GM23338 (cell line): ENCODE measurements at regions not wholly inside any gene's neighbourhood (a gene's known extent, or its start where the extent isn't known, plus 50 kb on each side); places are given as distances from the start of the nearest gene placed in this dataset.

ENCODE experiments used
- ATAC-seq: fragments of 200-7000 bp; cut with Tn5 transposase; 3 replicates; pipeline ENCODE4 v1.9.1; 2020
- DNase-seq: peaks from one replicate; pipeline ENCODE4 v3.0.0-alpha.2; 2015; ENCODE audit warnings: low spot score
- H2AFZ ChIP-seq: fragments of 200-600 bp; sonication (generic); 2 replicates; pipeline ENCODE4 v1.8.0; 2016; ENCODE audit warnings: antibody characterized with exemption, mild to moderate bottlenecking, moderate library complexity
- H3F3A ChIP-seq: fragments of 200-600 bp; sonication (generic); replicated peaks from 2 replicates; pipeline ENCODE4 v1.8.0; 2017; ENCODE audit warnings: antibody characterized with exemption, mixed run types, low read depth
- H3K27ac ChIP-seq: fragments of 200-600 bp; sonication (generic); 2 replicates; pipeline ENCODE4 v1.6.1; 2016; ENCODE audit warnings: low read depth
- H3K27me3 ChIP-seq: fragments of 200-600 bp; sonication (generic); 2 replicates; pipeline ENCODE4 v1.8.0; 2016; ENCODE audit warnings: mild to moderate bottlenecking, mixed run types, moderate library complexity; ENCODE audit not compliant: insufficient read depth
- H3K36me3 ChIP-seq: fragments of 200-600 bp; sonication (generic); 2 replicates; pipeline ENCODE4 v1.8.0; 2016; ENCODE audit warnings: mild to moderate bottlenecking; ENCODE audit not compliant: insufficient read depth
- H3K4me1 ChIP-seq: fragments of 200-600 bp; sonication (generic); 2 replicates; pipeline ENCODE4 v1.8.0; 2016; ENCODE audit warnings: mild to moderate bottlenecking, moderate library complexity; ENCODE audit not compliant: insufficient read depth
- H3K4me2 ChIP-seq: fragments of 200-600 bp; sonication (generic); 2 replicates; pipeline ENCODE4 v1.7.1; 2017; ENCODE audit warnings: mixed run types
- H3K4me3 ChIP-seq: fragments of 200-600 bp; sonication (generic); 2 replicates; pipeline ENCODE4 v1.6.1; 2016; ENCODE audit warnings: mixed run types
- H3K79me2 ChIP-seq: fragments of 200-600 bp; sonication (generic); replicated peaks from 2 replicates; pipeline ENCODE4 v1.8.0; 2017; ENCODE audit warnings: mild to moderate bottlenecking; ENCODE audit not compliant: insufficient read depth
- H3K9me2 ChIP-seq: fragments of 200-600 bp; sonication (generic); 2 replicates; pipeline ENCODE4 v1.8.0; 2017; ENCODE audit not compliant: insufficient read depth
- H4K20me1 ChIP-seq: fragments of 200-600 bp; sonication (generic); replicated peaks from 2 replicates; pipeline ENCODE4 v1.8.0; 2017; ENCODE audit warnings: mild to moderate bottlenecking; ENCODE audit not compliant: insufficient read depth
- H3K27ac Mint-ChIP-seq: 2 replicates; pipeline ENCODE4 v1.8.0; 2020; ENCODE audit warnings: inconsistent platforms, mild to moderate bottlenecking, moderate library complexity, mixed read lengths
- H3K27me3 Mint-ChIP-seq: 3 replicates; pipeline ENCODE4 v1.8.0; 2022; ENCODE audit warnings: low read depth, mild to moderate bottlenecking, moderate library complexity, mixed read lengths, inconsistent platforms; ENCODE audit not compliant: insufficient read depth, poor library complexity
- H3K36me3 Mint-ChIP-seq: 3 replicates; pipeline ENCODE4 v1.8.0; 2021; ENCODE audit warnings: low read depth, mild to moderate bottlenecking, inconsistent platforms, moderate library complexity, mixed read lengths
- H3K4me1 Mint-ChIP-seq: 3 replicates; pipeline ENCODE4 v1.8.0; 2020; ENCODE audit warnings: mild to moderate bottlenecking, inconsistent platforms, mixed read lengths
- H3K4me3 Mint-ChIP-seq: 3 replicates; pipeline ENCODE4 v1.8.0; 2021; ENCODE audit warnings: moderate library complexity, mild to moderate bottlenecking, inconsistent platforms, mixed read lengths
- H3K9me3 Mint-ChIP-seq: 3 replicates; pipeline ENCODE4 v1.8.0; 2020; ENCODE audit warnings: moderate library complexity, mild to moderate bottlenecking, inconsistent platforms, mixed read lengths
- CREB1 ChIP-seq: fragments of 250-450 bp; sonication (Bioruptor Pico); IDR thresholded peaks from 2 replicates; pipeline ENCODE4 v1.5.0; 2020; ENCODE audit warnings: low read depth, mild to moderate bottlenecking, moderate library complexity
- EZH2 ChIP-seq: fragments of 200-600 bp; sonication (generic); IDR thresholded peaks from one replicate; pipeline ENCODE4 v1.8.0; 2017; ENCODE audit warnings: antibody characterized with exemption, mild to moderate bottlenecking, low read depth; ENCODE audit not compliant: unreplicated experiment
- EZH2phosphoT487 ChIP-seq: fragments of 200-600 bp; sonication (generic); IDR thresholded peaks from one replicate; pipeline ENCODE4 v1.8.1; 2018; ENCODE audit warnings: antibody characterized with exemption; ENCODE audit not compliant: unreplicated experiment
- JUNB ChIP-seq: IDR thresholded peaks from one replicate; pipeline ENCODE4 v1.6.1; 2016; ENCODE audit warnings: antibody characterized with exemption; ENCODE audit not compliant: unreplicated experiment
- NANOG ChIP-seq: IDR thresholded peaks from 2 replicates; pipeline ENCODE4 v1.6.1; 2016; ENCODE audit warnings: antibody characterized with exemption, borderline replicate concordance
- POLR2AphosphoS5 ChIP-seq: IDR thresholded peaks from 2 replicates; pipeline ENCODE4 v1.6.1; 2016; ENCODE audit warnings: antibody characterized with exemption, low read depth
- REST ChIP-seq: IDR thresholded peaks from one replicate; pipeline ENCODE4 v1.6.1; 2018; ENCODE audit warnings: antibody characterized with exemption; ENCODE audit not compliant: unreplicated experiment
- STAT1 ChIP-seq: IDR thresholded peaks from one replicate; pipeline ENCODE4 v1.6.1; 2016; ENCODE audit warnings: antibody characterized with exemption; ENCODE audit not compliant: unreplicated experiment
- ZNF114 ChIP-seq: fragments of 250-450 bp; sonication (Bioruptor Pico); IDR thresholded peaks from 2 replicates; pipeline ENCODE4 v1.5.0; 2020; ENCODE audit warnings: mild to moderate bottlenecking, moderate library complexity
- ZNF331 ChIP-seq: fragments of 250-450 bp; sonication (Bioruptor Pico); IDR thresholded peaks from 2 replicates; pipeline ENCODE4 v1.5.0; 2020; ENCODE audit warnings: low read depth, mild to moderate bottlenecking, moderate library complexity
- TF ChIP-seq, protein P1 (sequence below): fragments of 250-450 bp; sonication (Bioruptor Pico); IDR thresholded peaks from 2 replicates; pipeline ENCODE4 v1.5.0; 2020; ENCODE audit warnings: mild to moderate bottlenecking, moderate library complexity
- TF ChIP-seq, protein P2 (sequence below): IDR thresholded peaks from 2 replicates; pipeline ENCODE4 v1.6.1; 2016; ENCODE audit warnings: antibody characterized with exemption

GRCh38 chr9:135001526-135001925 is 83.8 kb upstream of the FCN1 start (continued):
- no peak for TF ChIP-seq EZH2phosphoT487
- no peak for TF ChIP-seq ZNF114 (CRISPR knock-in tag)
- TF ChIP-seq ZNF331 (CRISPR knock-in tag) = no peak
- TF ChIP-seq STAT1 = no peak
- TF ChIP-seq, protein P1, sequence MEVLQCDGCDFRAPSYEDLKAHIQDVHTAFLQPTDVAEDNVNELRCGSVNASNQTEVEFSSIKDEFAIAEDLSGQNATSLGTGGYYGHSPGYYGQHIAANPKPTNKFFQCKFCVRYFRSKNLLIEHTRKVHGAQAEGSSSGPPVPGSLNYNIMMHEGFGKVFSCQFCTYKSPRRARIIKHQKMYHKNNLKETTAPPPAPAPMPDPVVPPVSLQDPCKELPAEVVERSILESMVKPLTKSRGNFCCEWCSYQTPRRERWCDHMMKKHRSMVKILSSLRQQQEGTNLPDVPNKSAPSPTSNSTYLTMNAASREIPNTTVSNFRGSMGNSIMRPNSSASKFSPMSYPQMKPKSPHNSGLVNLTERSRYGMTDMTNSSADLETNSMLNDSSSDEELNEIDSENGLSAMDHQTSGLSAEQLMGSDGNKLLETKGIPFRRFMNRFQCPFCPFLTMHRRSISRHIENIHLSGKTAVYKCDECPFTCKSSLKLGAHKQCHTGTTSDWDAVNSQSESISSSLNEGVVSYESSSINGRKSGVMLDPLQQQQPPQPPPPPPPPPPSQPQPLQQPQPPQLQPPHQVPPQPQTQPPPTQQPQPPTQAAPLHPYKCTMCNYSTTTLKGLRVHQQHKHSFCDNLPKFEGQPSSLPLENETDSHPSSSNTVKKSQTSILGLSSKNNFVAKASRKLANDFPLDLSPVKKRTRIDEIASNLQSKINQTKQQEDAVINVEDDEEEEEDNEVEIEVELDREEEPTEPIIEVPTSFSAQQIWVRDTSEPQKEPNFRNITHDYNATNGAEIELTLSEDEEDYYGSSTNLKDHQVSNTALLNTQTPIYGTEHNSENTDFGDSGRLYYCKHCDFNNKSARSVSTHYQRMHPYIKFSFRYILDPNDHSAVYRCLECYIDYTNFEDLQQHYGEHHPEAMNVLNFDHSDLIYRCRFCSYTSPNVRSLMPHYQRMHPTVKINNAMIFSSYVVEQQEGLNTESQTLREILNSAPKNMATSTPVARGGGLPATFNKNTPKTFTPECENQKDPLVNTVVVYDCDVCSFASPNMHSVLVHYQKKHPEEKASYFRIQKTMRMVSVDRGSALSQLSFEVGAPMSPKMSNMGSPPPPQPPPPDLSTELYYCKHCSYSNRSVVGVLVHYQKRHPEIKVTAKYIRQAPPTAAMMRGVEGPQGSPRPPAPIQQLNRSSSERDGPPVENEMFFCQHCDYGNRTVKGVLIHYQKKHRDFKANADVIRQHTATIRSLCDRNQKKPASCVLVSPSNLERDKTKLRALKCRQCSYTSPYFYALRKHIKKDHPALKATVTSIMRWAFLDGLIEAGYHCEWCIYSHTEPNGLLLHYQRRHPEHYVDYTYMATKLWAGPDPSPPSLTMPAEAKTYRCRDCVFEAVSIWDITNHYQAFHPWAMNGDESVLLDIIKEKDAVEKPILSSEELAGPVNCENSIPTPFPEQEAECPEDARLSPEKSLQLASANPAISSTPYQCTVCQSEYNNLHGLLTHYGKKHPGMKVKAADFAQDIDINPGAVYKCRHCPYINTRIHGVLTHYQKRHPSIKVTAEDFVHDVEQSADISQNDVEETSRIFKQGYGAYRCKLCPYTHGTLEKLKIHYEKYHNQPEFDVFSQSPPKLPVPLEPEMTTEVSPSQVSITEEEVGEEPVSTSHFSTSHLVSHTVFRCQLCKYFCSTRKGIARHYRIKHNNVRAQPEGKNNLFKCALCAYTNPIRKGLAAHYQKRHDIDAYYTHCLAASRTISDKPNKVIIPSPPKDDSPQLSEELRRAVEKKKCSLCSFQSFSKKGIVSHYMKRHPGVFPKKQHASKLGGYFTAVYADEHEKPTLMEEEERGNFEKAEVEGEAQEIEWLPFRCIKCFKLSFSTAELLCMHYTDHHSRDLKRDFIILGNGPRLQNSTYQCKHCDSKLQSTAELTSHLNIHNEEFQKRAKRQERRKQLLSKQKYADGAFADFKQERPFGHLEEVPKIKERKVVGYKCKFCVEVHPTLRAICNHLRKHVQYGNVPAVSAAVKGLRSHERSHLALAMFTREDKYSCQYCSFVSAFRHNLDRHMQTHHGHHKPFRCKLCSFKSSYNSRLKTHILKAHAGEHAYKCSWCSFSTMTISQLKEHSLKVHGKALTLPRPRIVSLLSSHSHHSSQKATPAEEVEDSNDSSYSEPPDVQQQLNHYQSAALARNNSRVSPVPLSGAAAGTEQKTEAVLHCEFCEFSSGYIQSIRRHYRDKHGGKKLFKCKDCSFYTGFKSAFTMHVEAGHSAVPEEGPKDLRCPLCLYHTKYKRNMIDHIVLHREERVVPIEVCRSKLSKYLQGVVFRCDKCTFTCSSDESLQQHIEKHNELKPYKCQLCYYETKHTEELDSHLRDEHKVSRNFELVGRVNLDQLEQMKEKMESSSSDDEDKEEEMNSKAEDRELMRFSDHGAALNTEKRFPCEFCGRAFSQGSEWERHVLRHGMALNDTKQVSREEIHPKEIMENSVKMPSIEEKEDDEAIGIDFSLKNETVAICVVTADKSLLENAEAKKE = no peak

DNA sequence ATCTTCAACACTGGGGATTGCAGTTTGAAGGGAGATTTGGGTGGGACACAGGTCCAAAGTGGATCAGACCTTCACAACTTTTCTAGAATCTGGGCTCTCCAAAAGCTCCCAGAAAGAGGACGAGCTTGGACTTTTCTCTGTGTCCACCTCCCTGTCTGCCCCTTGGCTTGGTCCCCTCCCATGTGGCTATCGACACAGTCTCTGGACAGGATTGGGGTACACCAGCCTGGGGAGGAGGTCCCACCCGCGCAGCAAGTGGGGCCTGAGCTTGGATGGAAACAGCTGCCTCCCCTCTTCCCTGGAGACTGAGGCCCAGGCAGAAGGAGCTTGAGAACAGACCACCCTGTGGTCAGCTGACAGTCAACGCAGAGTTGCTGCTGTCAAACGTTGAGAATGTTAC is 84.6 kb upstream of the FCN1 start:
- H3K27me3 ChIP-seq = no peaks in the 10 kb centered on the region
- H3K36me3 Mint-ChIP-seq = peaks cover 32% of the 10 kb centered on the region
- H4K20me1 ChIP-seq = no peaks in the 10 kb centered on the region
- no peak overlapping the region for H2AFZ ChIP-seq
- H3K4me3 ChIP-seq = no peak overlapping the region
- H3K4me2 ChIP-seq = no peak overlapping the region
- H3F3A ChIP-seq = no peaks in the 10 kb centered on the region
- ATAC-seq = no peak
- no peaks in the 10 kb centered on the region for H3K4me1 Mint-ChIP-seq
- H3K27ac Mint-ChIP-seq = no peak overlapping the region
- no peaks in the 10 kb centered on the region for H3K79me2 ChIP-seq
- H3K27me3 Mint-ChIP-seq = no peaks in the 10 kb centered on the region
- no peak overlapping the region for H3K4me3 Mint-ChIP-seq
- peaks cover 65% of the 10 kb centered on the region for H3K9me3 Mint-ChIP-seq
- DNase-seq = no peak
- no peaks in the 10 kb centered on the region for H3K4me1 ChIP-seq
- no peak overlapping the region for H3K27ac ChIP-seq
- H3K9me2 ChIP-seq = no peaks in the 10 kb centered on the region
- H3K36me3 ChIP-seq = peaks cover 12% of the 10 kb centered on the region; the same call in 1 of the 2 replicates
- TF ChIP-seq NANOG (no peak), EZH2 (no peak), POLR2AphosphoS5 (no peak), STAT1 (no peak), ZNF331 (CRISPR knock-in tag) (no peak), REST (no peak), EZH2phosphoT487 (no peak), CREB1 (no peak), JUNB (no peak), ZNF114 (CRISPR knock-in tag) (no peak)
- TF ChIP-seq, protein P2, sequence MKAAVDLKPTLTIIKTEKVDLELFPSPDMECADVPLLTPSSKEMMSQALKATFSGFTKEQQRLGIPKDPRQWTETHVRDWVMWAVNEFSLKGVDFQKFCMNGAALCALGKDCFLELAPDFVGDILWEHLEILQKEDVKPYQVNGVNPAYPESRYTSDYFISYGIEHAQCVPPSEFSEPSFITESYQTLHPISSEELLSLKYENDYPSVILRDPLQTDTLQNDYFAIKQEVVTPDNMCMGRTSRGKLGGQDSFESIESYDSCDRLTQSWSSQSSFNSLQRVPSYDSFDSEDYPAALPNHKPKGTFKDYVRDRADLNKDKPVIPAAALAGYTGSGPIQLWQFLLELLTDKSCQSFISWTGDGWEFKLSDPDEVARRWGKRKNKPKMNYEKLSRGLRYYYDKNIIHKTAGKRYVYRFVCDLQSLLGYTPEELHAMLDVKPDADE = no peak
